ENCODE measurements at regions not wholly inside any gene's neighbourhood (a gene's known extent, or its start where the extent isn't known, plus 50 kb on each side); places are given as distances from the start of the nearest gene placed in this dataset.

- peaks cover 5 to 7% of the 10 kb centered on the region in 2 donors for H3K9me3 Mint-ChIP-seq
- DNase-seq (no peak), ATAC-seq (no peak)
- H3K27me3 Mint-ChIP-seq (ENCODE audit: low read depth in 2 of 2) = no peaks in the 10 kb centered on the region
- H3K27ac Mint-ChIP-seq = no peak overlapping the region
- no peaks in the 10 kb centered on the region for H3K36me3 Mint-ChIP-seq
- H3K4me1 Mint-ChIP-seq = no peaks in the 10 kb centered on the region
- H3K4me1 ChIP-seq (ENCODE audit: control insufficient read depth, insufficient read depth, low read length) = no peaks in the 10 kb centered on the region
- H3K27ac ChIP-seq (ENCODE audit: low read length) = no peak overlapping the region
- H3K27me3 ChIP-seq (ENCODE audit: control insufficient read depth, insufficient read depth, low read length) = no peaks in the 10 kb centered on the region
- WGBS (ENCODE audit: insufficient coverage) = 85% methylated on average over 8 of the region's 9 CpGs
- TF ChIP-seq CTCF (IDR thresholded peaks at IDR 0.05) = no peak
- no peaks in the 10 kb centered on the region for H3K36me3 ChIP-seq (ENCODE audit: control insufficient read depth, insufficient read depth, low read length)
- H3K4me3 Mint-ChIP-seq = no peak overlapping the region
- peaks cover 4% of the 10 kb centered on the region for H3K9me3 ChIP-seq (ENCODE audit: control insufficient read depth, insufficient read depth, low read length)
- intact Hi-C loops (cut with micrococcal nuclease) = no loop called here
- no peak overlapping the region for H3K4me3 ChIP-seq (ENCODE audit: low read length)
Observed at GRCh38 chr7:119197172-119197876, 972.8 kb downstream of the ANKRD7 start.

GRCh38 chr7:119197877-119198527 lies 973.5 kb downstream of the ANKRD7 start:
- intact Hi-C loops (cut with micrococcal nuclease) = no loop called here
- Mint-ChIP-seq H3K27ac (no peak overlapping the region), H3K9me3 (peaks cover 5 to 7% of the 10 kb centered on the region in 2 donors), H3K36me3 (no peaks in the 10 kb centered on the region), H3K4me1 (no peaks in the 10 kb centered on the region), H3K27me3 (ENCODE audit: low read depth in 2 of 2) (no peaks in the 10 kb centered on the region), H3K4me3 (no peak overlapping the region)
- Histone ChIP-seq H3K4me3 (ENCODE audit: low read length) (no peak overlapping the region), H3K27ac (ENCODE audit: low read length) (no peak overlapping the region), H3K4me1 (ENCODE audit: control insufficient read depth, insufficient read depth, low read length) (no peaks in the 10 kb centered on the region), H3K36me3 (ENCODE audit: control insufficient read depth, insufficient read depth, low read length) (no peaks in the 10 kb centered on the region), H3K27me3 (ENCODE audit: control insufficient read depth, insufficient read depth, low read length) (no peaks in the 10 kb centered on the region), H3K9me3 (ENCODE audit: control insufficient read depth, insufficient read depth, low read length) (peaks cover 4% of the 10 kb centered on the region)
- ATAC-seq (no peak), DNase-seq (no peak)
- no peak for TF ChIP-seq CTCF (IDR thresholded peaks at IDR 0.05)
- 29% methylated on average over 8 of the region's 8 CpGs for WGBS (ENCODE audit: insufficient coverage)

DNA sequence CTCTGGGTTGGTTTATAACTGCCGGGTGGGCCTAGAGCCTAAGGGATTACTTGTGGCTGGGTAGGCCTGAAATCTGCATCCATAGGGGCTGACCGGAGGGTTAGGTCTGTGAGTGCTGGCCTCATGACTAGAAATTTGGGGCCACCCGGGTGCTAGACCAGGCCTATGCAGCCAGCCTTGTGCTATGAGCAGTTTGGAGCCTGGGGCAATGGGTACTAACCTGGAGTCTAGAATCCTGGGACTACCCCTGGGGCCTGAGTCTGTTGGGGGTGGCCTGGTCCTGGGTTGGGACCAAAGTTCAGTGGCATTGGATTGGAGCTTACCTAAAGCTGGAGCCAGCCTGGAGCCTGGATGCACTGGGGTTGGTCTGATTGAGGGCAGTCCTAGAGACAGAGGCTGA lies 995.2 kb downstream of the ANKRD7 start:
- Histone ChIP-seq H3K9me3 (ENCODE audit: control insufficient read depth, insufficient read depth, low read length) (peaks cover 5% of the 10 kb centered on the region), H3K27ac (ENCODE audit: low read length) (no peak overlapping the region), H3K27me3 (ENCODE audit: control insufficient read depth, insufficient read depth, low read length) (no peaks in the 10 kb centered on the region), H3K4me1 (ENCODE audit: control insufficient read depth, insufficient read depth, low read length) (no peaks in the 10 kb centered on the region), H3K4me3 (ENCODE audit: low read length) (no peak overlapping the region), H3K36me3 (ENCODE audit: control insufficient read depth, insufficient read depth, low read length) (no peaks in the 10 kb centered on the region)
- H3K27ac Mint-ChIP-seq = no peak overlapping the region
- H3K9me3 Mint-ChIP-seq = peaks cover 6 to 11% of the 10 kb centered on the region in 2 donors
- H3K27me3 Mint-ChIP-seq (ENCODE audit: low read depth in 2 of 2) = no peaks in the 10 kb centered on the region
- TF ChIP-seq CTCF (IDR thresholded peaks at IDR 0.05) = no peak
- ATAC-seq (no peak), DNase-seq (no peak)
- H3K36me3 Mint-ChIP-seq = no peaks in the 10 kb centered on the region
- WGBS (ENCODE audit: insufficient coverage) = 91% methylated on average over 3 of the region's 3 CpGs
- intact Hi-C loops (cut with micrococcal nuclease) = no loop called here
- no peaks in the 10 kb centered on the region for H3K4me1 Mint-ChIP-seq
- no peak overlapping the region for H3K4me3 Mint-ChIP-seq

Data from natural killer cell (primary cell).